Stimulated activated naive CD8-positive, alpha-beta T cell treated with anti-CD3 and anti-CD28 coated beads, Interleukin-15, amount 100 ng/mL, for 72 hours (primary cell): ENCODE measurements at regions not wholly inside any gene's neighbourhood (a gene's known extent, or its start where the extent isn't known, plus 50 kb on each side); places are given as distances from the start of the nearest gene placed in this dataset.

Experiments
- ATAC-seq: fragments of 150-1000 bp; cut with Tn5 transposase; 2 replicates; pipeline ENCODE4 v1.10.0; 2021; ENCODE audit warnings: mild to moderate bottlenecking, moderate library complexity
- DNase-seq, 2 donors: peaks; one replicate each; pipeline ENCODE4 v3.0.0; 2021 to 2022
- H3K27ac Mint-ChIP-seq, 2 donors: one replicate each; pipeline ENCODE4 v1.8.0; 2022; ENCODE audit warnings: mild to moderate bottlenecking in 2 of 2, mixed read lengths in 2 of 2, moderate library complexity in 2 of 2
- H3K27me3 Mint-ChIP-seq: one replicate; pipeline ENCODE4 v1.8.0; 2022; ENCODE audit warnings: mixed read lengths
- H3K4me1 Mint-ChIP-seq: one replicate; pipeline ENCODE4 v1.8.0; 2022; ENCODE audit warnings: mild to moderate bottlenecking, mixed read lengths
- H3K4me3 Mint-ChIP-seq, 2 donors: one replicate each; pipeline ENCODE4 v1.8.0; 2022; ENCODE audit warnings: mild to moderate bottlenecking in 2 of 2, mixed read lengths in 2 of 2, moderate library complexity in 1 of 2
- H3K9me3 Mint-ChIP-seq, 2 donors: one replicate each; pipeline ENCODE4 v1.8.0; 2022; ENCODE audit warnings: mixed read lengths in 2 of 2

DNA sequence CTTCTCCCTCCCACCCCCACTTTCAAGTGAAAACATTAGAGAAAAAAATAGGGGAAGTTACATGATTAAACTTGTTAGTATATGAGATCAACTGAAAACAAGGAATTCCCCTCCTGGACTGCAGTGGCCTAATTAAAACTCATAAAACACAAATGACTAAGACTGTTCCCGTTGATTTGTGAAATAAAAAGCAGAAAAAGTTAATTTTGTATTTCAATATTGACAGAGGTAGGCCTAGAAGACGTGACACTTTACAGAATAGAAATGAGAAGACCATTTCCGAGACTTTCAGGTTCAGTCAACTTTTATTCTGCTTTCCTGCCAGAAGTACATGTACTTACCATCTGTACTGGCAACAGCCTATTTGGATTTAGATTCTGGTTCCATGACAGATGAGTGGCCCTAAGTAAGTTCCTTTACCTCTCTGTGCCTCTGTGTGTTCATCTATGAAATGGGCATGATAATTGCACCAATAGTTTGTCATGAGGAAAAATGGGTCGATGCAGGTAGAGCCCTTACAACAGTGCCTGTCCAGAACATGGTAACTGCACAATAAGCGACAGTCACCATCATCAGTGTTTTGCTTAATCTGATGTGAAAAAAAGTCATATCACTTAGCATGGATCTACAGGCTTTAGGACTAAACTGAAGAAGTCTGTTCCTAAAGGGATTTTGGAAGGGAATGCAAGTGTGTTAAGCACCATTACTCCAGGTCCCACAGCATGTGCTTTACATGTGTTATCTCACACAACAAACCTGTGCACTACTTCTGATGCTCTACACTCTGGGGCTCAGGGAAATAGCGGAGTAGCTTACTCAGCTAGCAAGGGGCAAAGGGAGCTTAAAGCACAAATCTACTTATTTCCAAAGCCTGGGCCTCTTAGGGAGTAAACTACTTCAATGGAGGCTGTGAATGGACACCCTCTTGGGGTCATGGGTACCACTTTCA is 562.3 kb upstream of the DIPK2B start:
- H3K27me3 Mint-ChIP-seq, result no peaks in the 10 kb centered on the region
- DNase-seq (no peak), ATAC-seq (peak; percentile 60)
- peak overlapping the region in 1 of 2 donors; percentile 65 for H3K27ac Mint-ChIP-seq
- no peaks in the 10 kb centered on the region for H3K9me3 Mint-ChIP-seq
- H3K4me1 Mint-ChIP-seq, result peaks cover 46% of the 10 kb centered on the region
- H3K4me3 Mint-ChIP-seq, result peak overlapping the region; percentile 15 to 35

DNA sequence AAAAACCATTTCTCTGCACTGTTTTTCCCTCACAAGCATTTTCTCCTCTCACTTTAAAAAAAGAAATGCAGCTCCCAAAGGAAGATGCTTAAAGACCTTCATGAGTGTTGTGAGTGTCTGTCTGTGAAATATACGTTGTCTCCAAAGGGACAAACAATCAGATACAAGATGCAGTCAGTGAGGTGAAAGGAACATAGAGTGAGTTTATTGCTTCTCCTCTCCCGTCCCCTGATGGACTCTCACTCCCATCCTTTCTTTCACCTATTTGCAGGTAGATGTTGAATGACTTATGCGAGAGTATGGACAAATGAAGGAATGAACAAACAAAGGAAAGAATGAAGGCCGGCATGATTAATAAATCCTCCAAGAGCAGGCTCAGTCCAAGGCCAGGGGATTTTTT is 561.2 kb upstream of the DIPK2B start:
- no peaks in the 10 kb centered on the region for H3K27me3 Mint-ChIP-seq
- H3K4me3 Mint-ChIP-seq, result peak overlapping the region; percentile 12 to 48
- DNase-seq, result no peak
- H3K27ac Mint-ChIP-seq, result peak overlapping the region in 1 of 2 donors; percentile 67
- H3K9me3 Mint-ChIP-seq, result no peaks in the 10 kb centered on the region
- H3K4me1 Mint-ChIP-seq, result peaks cover 46% of the 10 kb centered on the region
- no peak for ATAC-seq

DNA sequence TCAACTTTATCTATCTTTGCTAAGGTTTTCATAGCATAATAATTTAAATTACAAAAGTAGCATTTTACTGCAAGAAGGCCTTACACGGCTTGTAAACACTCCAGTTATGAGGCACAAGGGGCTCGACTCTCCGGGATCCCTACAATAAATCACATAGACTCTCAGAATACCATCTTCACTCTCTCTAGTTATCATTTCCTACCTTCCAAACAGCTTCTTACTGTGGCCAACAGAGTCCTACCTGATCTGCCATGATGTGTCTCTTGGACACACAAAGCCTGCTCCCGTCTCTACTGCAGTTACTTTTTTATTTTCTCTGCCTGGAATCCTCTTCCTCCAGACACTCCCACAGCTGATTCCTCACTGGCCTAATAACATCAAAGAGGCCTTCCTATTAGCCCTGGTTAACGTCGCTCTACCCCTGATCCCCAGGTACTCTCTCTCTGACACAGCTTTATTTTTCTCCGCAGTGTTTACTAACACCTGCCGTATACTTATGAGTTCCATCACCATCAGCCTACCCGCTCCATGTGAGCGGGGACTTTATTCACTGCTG is 559.6 kb upstream of the DIPK2B start:
- ATAC-seq (no peak), DNase-seq (no peak)
- H3K27ac Mint-ChIP-seq, result peak overlapping the region; percentile 20 to 21
- H3K9me3 Mint-ChIP-seq, result no peaks in the 10 kb centered on the region
- no peaks in the 10 kb centered on the region for H3K27me3 Mint-ChIP-seq
- H3K4me1 Mint-ChIP-seq, result peaks cover 58% of the 10 kb centered on the region
- H3K4me3 Mint-ChIP-seq, result peak overlapping the region; percentile 16 to 32

DNA sequence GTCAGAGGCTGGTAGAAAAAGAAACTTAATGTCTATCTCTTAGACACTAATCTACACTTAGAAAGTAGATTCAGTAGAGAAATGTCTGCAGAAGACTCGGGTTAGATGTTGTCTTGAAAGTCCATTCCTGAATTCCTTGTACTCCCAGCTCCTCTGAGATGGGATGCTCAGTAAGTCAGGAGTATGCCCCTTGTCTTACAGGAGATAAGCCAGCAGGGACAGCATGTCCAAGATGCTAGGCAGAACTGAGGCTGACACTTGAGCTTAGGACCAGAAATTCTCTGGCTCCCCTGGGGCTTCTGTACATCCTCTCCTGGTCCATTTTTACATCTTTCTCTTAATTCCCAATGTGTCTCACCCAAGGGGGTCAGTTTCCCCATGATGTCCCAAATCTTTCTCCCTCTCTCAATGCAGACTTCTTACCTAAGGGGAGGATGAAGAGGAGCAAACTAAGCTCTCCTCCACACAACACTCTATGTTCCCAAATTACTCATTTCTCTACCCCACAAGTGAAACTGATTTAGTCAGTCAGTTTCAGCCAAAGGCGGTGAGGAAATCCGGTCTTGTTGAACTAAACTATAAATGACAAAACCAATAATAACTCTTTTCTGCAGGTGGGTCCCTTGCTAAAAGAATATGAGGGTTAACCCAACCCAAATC is 558.2 kb upstream of the DIPK2B start:
- H3K4me1 Mint-ChIP-seq, result peaks cover 58% of the 10 kb centered on the region
- peak; percentile 35 to 49 for DNase-seq

DNA sequence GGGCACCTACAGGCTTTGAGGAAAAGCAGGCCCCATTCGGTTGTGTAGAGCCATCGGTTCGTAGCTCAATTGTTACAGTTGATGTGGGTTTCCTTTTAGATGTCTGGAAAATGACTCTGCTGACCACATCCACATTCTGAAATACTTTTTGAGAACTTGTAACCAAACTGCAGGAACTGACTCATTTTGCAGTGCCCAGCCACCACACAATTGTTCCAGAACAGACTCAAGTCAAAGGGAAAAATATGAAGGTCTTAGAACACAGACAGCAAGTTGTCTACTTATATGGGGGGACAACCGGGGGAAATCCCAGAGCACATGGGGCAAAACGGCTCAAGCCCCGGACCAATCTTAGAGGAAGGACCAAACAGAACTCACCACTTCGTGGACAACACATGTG is 557.6 kb upstream of the DIPK2B start:
- peak; percentile 45 to 70 for DNase-seq
- ATAC-seq, result peak; percentile 74
- Mint-ChIP-seq H3K9me3 (no peaks in the 10 kb centered on the region), H3K4me3 (peak overlapping the region; percentile 66 to 84), H3K4me1 (peaks cover 58% of the 10 kb centered on the region), H3K27ac (peak overlapping the region; percentile 98 to 99), H3K27me3 (no peaks in the 10 kb centered on the region)

More for the DNA sequence above, 558.2 kb upstream of the DIPK2B start:
- Mint-ChIP-seq H3K27ac (peak overlapping the region; percentile 98 to 99), H3K27me3 (no peaks in the 10 kb centered on the region), H3K4me3 (peak overlapping the region; percentile 66 to 84), H3K9me3 (no peaks in the 10 kb centered on the region)
- ATAC-seq, result peak; percentile 72

DNA sequence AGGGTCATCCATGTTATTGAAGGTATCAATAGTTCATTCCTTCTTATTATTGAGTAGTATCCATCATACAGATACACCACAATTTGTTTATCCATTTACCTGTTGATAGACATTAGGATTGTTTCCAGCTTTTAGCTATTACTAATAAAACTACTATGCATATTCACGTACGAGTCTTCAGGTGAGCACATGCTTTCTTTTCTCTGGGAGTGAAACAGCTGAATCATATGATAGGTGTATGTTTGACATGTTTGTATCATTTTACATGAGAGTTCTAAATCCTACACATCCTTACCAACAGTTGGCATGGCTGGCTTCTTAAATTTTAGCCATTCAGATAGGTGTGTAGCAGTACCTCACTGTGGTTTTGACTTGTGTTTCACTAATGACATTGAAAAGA is 556.6 kb upstream of the DIPK2B start:
- H3K4me1 Mint-ChIP-seq, result peaks cover 57% of the 10 kb centered on the region

DNA sequence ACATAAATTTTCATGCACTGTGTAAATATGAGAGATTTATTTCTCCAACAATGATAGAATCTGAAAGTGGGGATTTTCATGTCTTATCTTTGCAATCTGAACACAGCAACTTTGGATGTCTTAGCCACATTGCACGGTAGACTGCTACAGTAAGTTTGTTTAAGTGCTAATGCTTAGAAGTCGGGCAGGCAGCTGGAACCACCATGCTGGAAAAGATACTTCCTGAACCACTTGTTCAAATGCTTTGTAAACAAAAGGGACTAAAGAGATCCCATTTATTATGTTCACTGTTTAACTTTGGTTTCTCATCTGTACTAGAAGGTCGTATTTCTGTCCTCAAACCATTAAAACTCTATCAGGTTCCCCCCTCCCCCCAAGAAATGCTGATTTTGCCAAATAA is 555.9 kb upstream of the DIPK2B start:
- ATAC-seq (no peak), DNase-seq (no peak)
- Mint-ChIP-seq H3K27ac (no peak overlapping the region), H3K27me3 (no peaks in the 10 kb centered on the region), H3K4me1 (peaks cover 50% of the 10 kb centered on the region), H3K4me3 (peak overlapping the region in 1 of 2 donors; percentile 84), H3K9me3 (no peaks in the 10 kb centered on the region)

More for the DNA sequence above, 556.6 kb upstream of the DIPK2B start:
- H3K4me3 Mint-ChIP-seq, result peak overlapping the region in 1 of 2 donors; percentile 84
- H3K9me3 Mint-ChIP-seq, result no peaks in the 10 kb centered on the region
- DNase-seq (no peak), ATAC-seq (no peak)
- H3K27ac Mint-ChIP-seq, result peak overlapping the region in 1 of 2 donors; percentile 86
- H3K27me3 Mint-ChIP-seq, result no peaks in the 10 kb centered on the region

DNA sequence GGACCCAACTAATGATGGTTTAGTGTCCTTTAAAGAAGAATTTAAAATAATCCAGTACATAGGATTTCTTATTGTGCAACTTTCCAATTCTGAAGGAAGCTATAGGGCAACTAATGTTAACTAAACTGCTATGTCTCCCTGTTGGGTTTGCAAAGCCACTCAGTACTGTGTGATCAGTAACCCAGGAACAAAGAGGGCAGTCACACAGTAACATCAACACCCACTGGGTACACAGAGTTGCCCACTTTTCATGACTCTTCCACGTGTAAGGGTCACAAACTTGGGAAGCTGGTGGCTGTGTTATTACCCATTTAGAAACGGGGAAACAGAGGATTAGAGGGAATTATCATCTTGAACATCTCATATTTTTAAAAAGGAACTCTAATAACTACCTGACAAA is 555.0 kb upstream of the DIPK2B start:
- ATAC-seq, result no peak
- Mint-ChIP-seq H3K27ac (peak overlapping the region; percentile 80), H3K4me3 (peak overlapping the region; percentile 8 to 36), H3K4me1 (peaks cover 46% of the 10 kb centered on the region), H3K9me3 (no peaks in the 10 kb centered on the region), H3K27me3 (no peaks in the 10 kb centered on the region)
- no peak for DNase-seq

DNA sequence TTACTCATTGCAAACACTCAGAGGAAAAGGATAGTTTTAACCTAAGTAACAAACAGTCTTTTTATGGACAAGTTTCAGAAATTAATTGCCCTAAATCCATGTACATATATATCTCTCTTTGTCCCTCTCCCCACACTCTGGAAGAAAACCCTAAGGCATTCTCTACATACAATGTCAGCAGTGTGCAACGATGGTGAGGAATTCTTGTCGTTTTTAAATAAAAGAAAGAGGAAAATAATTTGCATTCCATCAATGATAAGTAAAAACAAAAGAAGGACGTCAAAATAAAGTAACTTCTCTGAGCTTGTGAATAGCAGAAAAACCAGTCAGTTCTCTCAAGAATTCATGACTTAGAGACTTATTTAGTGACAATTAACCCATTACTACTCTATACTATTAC is 550.5 kb upstream of the DIPK2B start:
- no peak for DNase-seq
- H3K9me3 Mint-ChIP-seq, result no peaks in the 10 kb centered on the region
- H3K4me1 Mint-ChIP-seq, result peaks cover 26% of the 10 kb centered on the region
- no peak for ATAC-seq
- H3K27me3 Mint-ChIP-seq, result no peaks in the 10 kb centered on the region
- no peak overlapping the region for H3K27ac Mint-ChIP-seq
- no peak overlapping the region for H3K4me3 Mint-ChIP-seq

DNA sequence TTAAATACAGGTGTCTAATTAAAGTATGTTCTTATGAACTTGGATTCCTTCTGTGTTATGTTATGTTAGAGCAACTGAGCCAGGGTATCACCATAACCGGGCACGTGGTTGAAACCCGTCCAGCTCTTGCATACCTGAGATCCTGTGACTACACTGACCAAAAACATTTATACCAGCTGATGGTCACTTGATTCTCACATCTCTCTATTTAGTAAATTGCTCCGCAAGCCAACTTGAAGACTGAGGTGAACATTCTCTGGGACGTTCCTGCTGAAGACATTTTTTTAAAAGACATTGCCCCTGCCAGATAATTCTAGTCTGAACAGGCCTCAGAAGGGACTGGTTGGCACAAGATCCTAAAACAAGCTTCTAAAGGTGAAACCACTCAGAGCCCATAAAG is 550.0 kb upstream of the DIPK2B start:
- H3K27ac Mint-ChIP-seq, result no peak overlapping the region
- no peak overlapping the region for H3K4me3 Mint-ChIP-seq
- DNase-seq (no peak), ATAC-seq (no peak)
- no peaks in the 10 kb centered on the region for H3K9me3 Mint-ChIP-seq
- peaks cover 21% of the 10 kb centered on the region for H3K4me1 Mint-ChIP-seq
- no peaks in the 10 kb centered on the region for H3K27me3 Mint-ChIP-seq

DNA sequence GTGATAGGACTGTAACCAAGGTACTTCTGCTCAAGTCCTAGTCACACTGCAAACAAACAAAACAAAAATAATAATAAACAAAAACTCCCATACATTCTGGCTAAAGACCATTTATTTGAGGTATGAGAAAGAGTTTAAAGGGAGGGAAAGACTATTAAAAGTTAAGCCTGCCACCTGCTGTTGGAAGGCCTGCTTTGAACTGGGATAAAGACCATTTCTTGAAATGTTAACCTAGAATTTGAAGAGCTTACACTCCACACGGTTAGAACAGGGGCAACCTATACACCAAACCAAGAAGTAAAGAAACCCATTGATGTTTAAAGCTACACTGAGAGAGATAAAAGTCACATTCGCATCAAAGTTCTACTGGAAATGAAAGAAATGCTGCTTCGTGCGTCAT is 548.7 kb upstream of the DIPK2B start:
- Mint-ChIP-seq H3K9me3 (no peaks in the 10 kb centered on the region), H3K27ac (peak overlapping the region in 1 of 2 donors; percentile 69), H3K4me3 (peak overlapping the region in 1 of 2 donors; percentile 44), H3K4me1 (peaks cover 17% of the 10 kb centered on the region), H3K27me3 (no peaks in the 10 kb centered on the region)
- DNase-seq (no peak), ATAC-seq (no peak)

DNA sequence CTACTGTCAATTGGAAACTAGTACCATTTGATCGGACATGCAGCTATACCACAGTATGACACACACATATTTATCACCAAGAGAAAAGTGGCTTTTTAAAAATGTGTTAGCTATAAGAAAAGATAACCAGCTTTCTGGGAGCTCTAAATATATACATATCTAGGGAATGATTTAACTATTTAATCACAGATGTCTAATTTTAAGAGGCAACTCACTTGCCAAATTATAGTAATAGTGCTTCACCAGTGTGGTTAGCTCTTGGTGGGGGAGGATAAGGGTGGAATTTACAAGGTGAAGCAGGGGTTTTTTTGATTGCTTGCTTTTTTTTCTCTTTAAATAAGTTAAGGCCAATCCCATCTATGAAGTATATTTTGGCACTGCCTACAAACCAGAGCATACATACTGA is 547.7 kb upstream of the DIPK2B start:
- no peaks in the 10 kb centered on the region for H3K27me3 Mint-ChIP-seq
- H3K9me3 Mint-ChIP-seq, result no peaks in the 10 kb centered on the region
- DNase-seq, result no peak
- H3K4me1 Mint-ChIP-seq, result peaks cover 17% of the 10 kb centered on the region
- peak overlapping the region in 1 of 2 donors; percentile 6 for H3K4me3 Mint-ChIP-seq
- peak overlapping the region in 1 of 2 donors; percentile 6 for H3K27ac Mint-ChIP-seq
- ATAC-seq, result no peak

DNA sequence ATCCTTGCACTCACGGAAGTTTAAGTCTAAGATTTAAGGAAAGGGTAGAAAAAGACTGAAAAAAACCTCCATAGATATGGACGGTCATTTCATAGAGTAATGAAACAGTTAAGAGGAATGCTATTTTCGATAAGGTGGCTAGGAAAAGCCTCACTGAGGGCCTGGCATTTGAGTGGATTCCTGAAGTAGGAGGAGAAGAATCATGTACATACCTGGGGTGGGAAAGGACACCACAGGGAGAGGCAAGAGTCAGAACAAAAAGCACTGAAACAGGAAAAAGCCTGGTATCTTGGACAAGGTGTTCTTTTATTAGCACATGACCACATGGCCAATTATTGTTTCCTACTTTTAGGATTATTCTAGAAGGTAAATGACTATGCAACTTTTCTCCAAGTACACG is 547.2 kb upstream of the DIPK2B start:
- H3K9me3 Mint-ChIP-seq, result no peaks in the 10 kb centered on the region
- no peak overlapping the region for H3K27ac Mint-ChIP-seq
- DNase-seq (no peak), ATAC-seq (no peak)
- H3K4me3 Mint-ChIP-seq, result no peak overlapping the region
- H3K4me1 Mint-ChIP-seq, result peaks cover 17% of the 10 kb centered on the region
- no peaks in the 10 kb centered on the region for H3K27me3 Mint-ChIP-seq

DNA sequence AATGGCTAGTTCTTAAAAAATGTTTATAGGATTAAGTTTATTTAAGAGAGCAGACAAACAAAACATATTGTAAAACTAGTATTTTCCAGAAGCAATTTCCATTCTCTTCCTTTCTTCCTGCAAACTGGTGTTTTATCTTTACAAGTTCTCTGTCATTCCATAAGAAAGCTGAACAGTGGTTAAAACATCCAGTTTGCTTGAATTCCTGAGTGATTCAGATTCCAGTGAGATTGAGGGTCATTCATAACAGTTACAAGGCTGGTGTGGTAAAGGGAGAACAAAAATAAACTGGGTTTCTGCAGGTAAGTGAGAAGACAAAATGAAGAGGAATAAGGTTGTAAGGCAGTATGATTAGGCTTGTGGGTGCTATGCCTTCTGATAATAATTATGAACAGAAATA is 544.8 kb upstream of the DIPK2B start:
- no peak overlapping the region for H3K4me3 Mint-ChIP-seq
- no peak overlapping the region for H3K27ac Mint-ChIP-seq
- ATAC-seq (no peak), DNase-seq (no peak)
- no peaks in the 10 kb centered on the region for H3K27me3 Mint-ChIP-seq
- H3K9me3 Mint-ChIP-seq, result no peaks in the 10 kb centered on the region
- peaks cover 17% of the 10 kb centered on the region for H3K4me1 Mint-ChIP-seq

DNA sequence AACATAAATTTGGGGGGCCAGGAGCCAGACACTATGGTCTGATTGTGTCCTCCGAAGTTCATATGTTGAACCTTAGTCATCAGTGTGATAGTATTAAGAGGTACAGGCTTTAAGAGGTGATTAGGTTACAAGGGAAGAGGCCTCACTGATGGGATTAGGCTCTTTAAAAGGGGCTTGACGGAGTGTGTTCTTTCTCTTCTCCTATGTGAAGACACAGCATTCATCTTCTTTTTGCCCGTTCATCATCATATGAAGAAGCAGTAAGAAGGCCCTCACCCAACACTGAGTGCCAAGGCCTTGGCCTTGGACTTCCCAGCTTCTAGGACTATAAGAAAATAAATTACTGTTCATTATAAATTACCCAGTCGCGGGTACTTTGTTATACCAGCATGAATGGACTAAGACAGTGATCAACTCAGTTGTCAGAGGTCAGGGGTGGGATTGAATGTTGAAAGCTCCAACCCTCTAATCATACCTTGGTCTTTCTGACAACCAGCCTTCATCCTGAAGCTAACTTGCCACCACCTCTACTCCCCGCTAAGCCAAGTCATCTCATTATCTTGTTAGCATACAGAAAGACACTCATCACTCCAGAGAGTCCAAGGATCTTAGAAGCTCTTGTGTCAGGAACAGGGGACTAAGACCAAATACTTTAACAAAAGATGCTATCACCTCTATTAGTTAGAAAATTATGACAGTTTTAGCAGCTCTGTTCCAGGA is 543.4 kb upstream of the DIPK2B start:
- Mint-ChIP-seq H3K27me3 (no peaks in the 10 kb centered on the region), H3K9me3 (no peaks in the 10 kb centered on the region), H3K4me1 (peaks cover 6% of the 10 kb centered on the region), H3K27ac (no peak overlapping the region), H3K4me3 (no peak overlapping the region)
- DNase-seq, result no peak
- no peak for ATAC-seq
